ENCODE measurements at regions not wholly inside any gene's neighbourhood (a gene's known extent, or its start where the extent isn't known, plus 50 kb on each side); places are given as distances from the start of the nearest gene placed in this dataset.

GRCh38 chr2:59803586-59803985 is 749.9 kb downstream of the BCL11A start:
- TF ChIP-seq POLR2A (IDR thresholded peaks at IDR 0.05) (no peak), CTCF (IDR thresholded peaks at IDR 0.05) (no peak)
